H9 (cell line): ENCODE measurements at regions not wholly inside any gene's neighbourhood (a gene's known extent, or its start where the extent isn't known, plus 50 kb on each side); places are given as distances from the start of the nearest gene placed in this dataset.

Experiments used
- DNase-seq: peaks from one replicate; pipeline ENCODE4 v3.0.0-alpha.2; 2017
- H2AFZ ChIP-seq: one replicate; pipeline ENCODE4 v1.6.1; 2013; ENCODE audit warnings: mild to moderate bottlenecking, low read length, control low read depth, moderate library complexity
- H2AK5ac ChIP-seq: 2 replicates; pipeline ENCODE4 v1.6.1; 2013; ENCODE audit warnings: low read length, control low read depth, mixed read lengths; ENCODE audit not compliant: insufficient read length
- H2BK120ac ChIP-seq: one replicate; pipeline ENCODE4 v1.6.1; 2013; ENCODE audit warnings: low read depth, mild to moderate bottlenecking, low read length, control low read depth, inconsistent platforms; ENCODE audit not compliant: poor library complexity, severe bottlenecking
- H2BK12ac ChIP-seq: 2 replicates; pipeline ENCODE4 v1.6.1; 2013; ENCODE audit warnings: low read length, control low read depth, mixed read lengths, low read depth; ENCODE audit not compliant: insufficient read length
- H2BK15ac ChIP-seq: 2 replicates; pipeline ENCODE4 v1.6.1; 2013; ENCODE audit warnings: low read depth, low read length, control low read depth
- H2BK20ac ChIP-seq: one replicate; pipeline ENCODE4 v1.6.1; 2013; ENCODE audit warnings: low read depth, mild to moderate bottlenecking, low read length, control low read depth, inconsistent platforms; ENCODE audit not compliant: poor library complexity, severe bottlenecking
- H2BK5ac ChIP-seq: 2 replicates; pipeline ENCODE4 v1.6.1; 2013; ENCODE audit warnings: low read length, control low read depth, mixed read lengths; ENCODE audit not compliant: insufficient read length
- H3K14ac ChIP-seq: 2 replicates; pipeline ENCODE4 v1.6.1; 2013; ENCODE audit warnings: low read length, control low read depth; ENCODE audit not compliant: insufficient read depth
- H3K18ac ChIP-seq: 2 replicates; pipeline ENCODE4 v1.6.1; 2013; ENCODE audit warnings: low read depth, mild to moderate bottlenecking, mixed read lengths, low read length, control low read depth; ENCODE audit not compliant: insufficient read length
- H3K23ac ChIP-seq: 2 replicates; pipeline ENCODE4 v1.6.1; 2013; ENCODE audit warnings: low read length, control low read depth, mixed read lengths, low read depth; ENCODE audit not compliant: insufficient read length
- H3K23me2 ChIP-seq: 2 replicates; pipeline ENCODE4 v1.6.1; 2013; ENCODE audit warnings: low read depth, mild to moderate bottlenecking, mixed read lengths, low read length, control low read depth; ENCODE audit not compliant: insufficient read length, poor library complexity, severe bottlenecking
- H3K27ac ChIP-seq: 2 replicates; pipeline ENCODE4 v1.5.1; 2013; ENCODE audit warnings: low read length, control low read depth, mixed read lengths, low read depth; ENCODE audit not compliant: insufficient read length
- H3K27me3 ChIP-seq: 2 replicates; pipeline ENCODE4 v1.6.1; 2013; ENCODE audit warnings: low read length, control low read depth, inconsistent platforms; ENCODE audit not compliant: insufficient read depth
- H3K4ac ChIP-seq: 2 replicates; pipeline ENCODE4 v1.6.1; 2013; ENCODE audit warnings: low read depth, mild to moderate bottlenecking, control low read depth, inconsistent platforms, low read length, moderate library complexity
- H3K4me1 ChIP-seq: 2 replicates; pipeline ENCODE4 v1.6.1; 2013; ENCODE audit warnings: low read length, control low read depth, inconsistent platforms; ENCODE audit not compliant: insufficient read depth
- H3K4me2 ChIP-seq: 2 replicates; pipeline ENCODE4 v1.6.1; 2013; ENCODE audit warnings: low read length, control low read depth, mixed read lengths; ENCODE audit not compliant: insufficient read length, insufficient read depth
- H3K56ac ChIP-seq: 2 replicates; pipeline ENCODE4 v1.6.1; 2013; ENCODE audit warnings: low read depth, mild to moderate bottlenecking, mixed read lengths, low read length, control low read depth; ENCODE audit not compliant: insufficient read length
- H3K79me1 ChIP-seq: 2 replicates; pipeline ENCODE4 v1.6.1; 2013; ENCODE audit warnings: low read depth, mild to moderate bottlenecking, moderate library complexity, low read length, control low read depth, inconsistent platforms; ENCODE audit not compliant: insufficient read depth, poor library complexity, severe bottlenecking
- H3K79me2 ChIP-seq: 2 replicates; pipeline ENCODE4 v1.6.1; 2013; ENCODE audit warnings: low read length, control low read depth, inconsistent platforms; ENCODE audit not compliant: insufficient read depth
- H3K9ac ChIP-seq: 2 replicates; pipeline ENCODE4 v1.6.1; 2013; ENCODE audit warnings: low read length, control low read depth, mixed read lengths; ENCODE audit not compliant: insufficient read length; ENCODE audit errors: extremely low read depth
- H3K9me3 ChIP-seq: one replicate; pipeline ENCODE4 v1.6.1; 2013; ENCODE audit warnings: low read depth, low read length, inconsistent platforms; ENCODE audit not compliant: control insufficient read depth
- H3T11ph ChIP-seq: one replicate; pipeline ENCODE4 v1.6.1; 2013; ENCODE audit warnings: mild to moderate bottlenecking, low read length, control low read depth, inconsistent platforms
- H4K20me1 ChIP-seq: one replicate; pipeline ENCODE4 v1.6.1; 2013; ENCODE audit not compliant: control insufficient read depth, insufficient read length, insufficient read depth
- H4K5ac ChIP-seq: 2 replicates; pipeline ENCODE4 v1.6.1; 2013; ENCODE audit warnings: low read depth, mild to moderate bottlenecking, mixed read lengths, low read length, control low read depth; ENCODE audit not compliant: insufficient read length
- H4K8ac ChIP-seq: replicated peaks from 2 replicates; pipeline ENCODE4 v1.6.1; 2013; ENCODE audit warnings: low read length, control low read depth, mixed read lengths, low read depth; ENCODE audit not compliant: insufficient read length
- H4K91ac ChIP-seq: 2 replicates; pipeline ENCODE4 v1.6.1; 2013; ENCODE audit warnings: low read depth, mild to moderate bottlenecking, moderate library complexity, mixed read lengths, low read length, control low read depth; ENCODE audit not compliant: insufficient read length
- H3K27ac Mint-ChIP-seq, 3 experiments: 2 replicates in 2 of 3; 3 replicates in 1 of 3; pipeline ENCODE4 v1.8.0; 2020 to 2021; ENCODE audit warnings: mixed read lengths in 3 of 3, mild to moderate bottlenecking in 1 of 3, moderate library complexity in 1 of 3
- H3K27me3 Mint-ChIP-seq: 2 replicates; pipeline ENCODE4 v1.8.0; 2021; ENCODE audit warnings: low read depth, mild to moderate bottlenecking, moderate library complexity, mixed read lengths
- H3K36me3 Mint-ChIP-seq, 3 experiments: 2 replicates in 2 of 3; 3 replicates in 1 of 3; pipeline ENCODE4 v1.8.0; 2020 to 2021; ENCODE audit warnings: low read depth in 3 of 3, mixed read lengths in 3 of 3; ENCODE audit not compliant: insufficient read depth in 1 of 3
- H3K4me1 Mint-ChIP-seq, 2 experiments: 2 replicates each; pipeline ENCODE4 v1.8.0; 2020; ENCODE audit warnings: mixed read lengths in 2 of 2
- H3K4me3 Mint-ChIP-seq, 2 experiments: 2 replicates in 1 of 2; 3 replicates in 1 of 2; pipeline ENCODE4 v1.8.0; 2020 to 2021; ENCODE audit warnings: mild to moderate bottlenecking in 2 of 2, mixed read lengths in 2 of 2, moderate library complexity in 1 of 2
- H3K9me3 Mint-ChIP-seq, 2 experiments: 2 replicates in 1 of 2; 3 replicates in 1 of 2; pipeline ENCODE4 v1.8.0; 2020; ENCODE audit warnings: mild to moderate bottlenecking in 2 of 2, mixed read lengths in 2 of 2, moderate library complexity in 1 of 2
- WGBS: extraction: QIAGEN DNeasy Blood & Tissue Kit; methylation state at CpG from one replicate; pipeline ENCODE4 v1.1.7; 2013; ENCODE audit warnings: missing lambda C conversion rate, low lambda C conversion rate, mixed read lengths; ENCODE audit not compliant: insufficient read length; ENCODE audit errors: extremely low coverage; 5-methylcytosine and 5-hydroxymethylcytosine counted together
- TF ChIP-seq, protein P1 (sequence below): fragments of 200-600 bp; sonication (generic); conservative IDR thresholded peaks from 3 replicates; pipeline ENCODE4 v1.8.0; 2021; ENCODE audit warnings: antibody characterized with exemption, mild to moderate bottlenecking

DNA sequence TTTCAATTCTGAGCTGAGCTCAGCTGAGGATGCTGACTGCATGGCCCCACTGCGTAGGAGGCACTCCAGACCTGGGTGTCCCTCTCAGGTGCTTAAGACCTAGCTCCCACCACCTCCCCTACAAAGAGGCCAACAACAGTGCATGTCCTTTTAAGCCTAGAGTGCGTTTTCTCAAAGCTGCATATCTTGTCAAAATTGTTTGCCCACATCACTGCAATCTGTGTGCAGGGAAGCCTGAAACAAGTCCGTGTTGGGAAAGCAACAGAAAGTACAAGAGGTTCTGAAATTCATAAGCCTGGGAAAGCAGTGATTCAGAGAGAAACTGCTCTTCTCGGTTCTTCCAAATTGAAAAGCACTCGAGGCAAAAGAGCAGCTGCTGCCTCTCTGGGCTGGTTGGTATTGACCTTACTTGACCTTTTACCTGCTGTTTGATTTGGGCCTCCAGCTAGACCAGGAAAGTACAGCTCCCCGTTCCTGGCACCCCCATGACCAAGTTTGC lies 238.4 kb downstream of the NR2F1-AS1 start:
- Mint-ChIP-seq H3K4me3 (no peak overlapping the region), H3K36me3 (no peaks in the 10 kb centered on the region), H3K27ac (no peak overlapping the region), H3K4me1 (0 out of 4 replicates have a peak, but pooled peaks cover 0 to 3% of the 10 kb centered on the region in 2 experiments), H3K9me3 (peaks cover 0 to 4% of the 10 kb centered on the region in 2 experiments; a peak in 3 of 5 replicates), H3K27me3 (no peaks in the 10 kb centered on the region)
- Histone ChIP-seq H3K27ac (no peak overlapping the region), H2BK12ac (no peak overlapping the region), H3K79me2 (no peaks in the 10 kb centered on the region), H2BK120ac (no peak overlapping the region), H3K4me2 (no peak overlapping the region), H2BK20ac (no peak overlapping the region), H3K27me3 (no peaks in the 10 kb centered on the region), H2BK5ac (no peak overlapping the region), H3K4me1 (no peaks in the 10 kb centered on the region), H3K18ac (no peak overlapping the region), H3K14ac (no peak overlapping the region), H4K91ac (no peak overlapping the region), H3K79me1 (no peaks in the 10 kb centered on the region), H4K8ac (no peak overlapping the region), H4K5ac (no peak overlapping the region), H4K20me1 (no peaks in the 10 kb centered on the region), H3T11ph (no peak overlapping the region), H2AFZ (no peak overlapping the region), H3K9me3 (no peaks in the 10 kb centered on the region), H2BK15ac (no peak overlapping the region), H3K56ac (no peak overlapping the region), H3K23me2 (no peaks in the 10 kb centered on the region), H3K9ac (no peak overlapping the region), H3K23ac (no peak overlapping the region), H2AK5ac (no peak overlapping the region), H3K4ac (no peak overlapping the region)
- TF ChIP-seq, protein P1, sequence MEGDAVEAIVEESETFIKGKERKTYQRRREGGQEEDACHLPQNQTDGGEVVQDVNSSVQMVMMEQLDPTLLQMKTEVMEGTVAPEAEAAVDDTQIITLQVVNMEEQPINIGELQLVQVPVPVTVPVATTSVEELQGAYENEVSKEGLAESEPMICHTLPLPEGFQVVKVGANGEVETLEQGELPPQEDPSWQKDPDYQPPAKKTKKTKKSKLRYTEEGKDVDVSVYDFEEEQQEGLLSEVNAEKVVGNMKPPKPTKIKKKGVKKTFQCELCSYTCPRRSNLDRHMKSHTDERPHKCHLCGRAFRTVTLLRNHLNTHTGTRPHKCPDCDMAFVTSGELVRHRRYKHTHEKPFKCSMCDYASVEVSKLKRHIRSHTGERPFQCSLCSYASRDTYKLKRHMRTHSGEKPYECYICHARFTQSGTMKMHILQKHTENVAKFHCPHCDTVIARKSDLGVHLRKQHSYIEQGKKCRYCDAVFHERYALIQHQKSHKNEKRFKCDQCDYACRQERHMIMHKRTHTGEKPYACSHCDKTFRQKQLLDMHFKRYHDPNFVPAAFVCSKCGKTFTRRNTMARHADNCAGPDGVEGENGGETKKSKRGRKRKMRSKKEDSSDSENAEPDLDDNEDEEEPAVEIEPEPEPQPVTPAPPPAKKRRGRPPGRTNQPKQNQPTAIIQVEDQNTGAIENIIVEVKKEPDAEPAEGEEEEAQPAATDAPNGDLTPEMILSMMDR, result no peak
- no CpG with 5 or more reads among the region's 6 CpGs for WGBS
- no peak for DNase-seq
